ENCODE measurements at regions not wholly inside any gene's neighbourhood (a gene's known extent, or its start where the extent isn't known, plus 50 kb on each side); places are given as distances from the start of the nearest gene placed in this dataset.
"Not testable (repeated sequence)": the region's sequence is repeated elsewhere in the genome, so short reads cannot be mapped to it uniquely, and the experiment has no call there.

DNA sequence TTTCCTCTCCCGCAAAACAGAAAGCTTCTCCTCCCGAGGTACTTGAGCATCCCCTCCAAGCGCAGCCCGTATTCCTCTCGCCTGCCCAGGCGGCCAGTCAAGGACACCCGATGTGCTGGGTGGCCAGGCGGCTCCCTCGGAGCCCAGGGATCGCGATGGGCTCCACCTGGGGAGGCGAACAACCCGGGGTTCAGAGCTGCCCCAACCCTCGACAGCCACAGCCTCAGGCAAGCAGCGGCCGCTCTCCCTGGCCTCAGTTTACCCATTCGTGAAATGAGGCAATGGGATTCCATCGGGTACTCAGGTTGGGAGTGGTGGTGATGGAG, 147.4 kb downstream of the CYP26A1 start:
- DNase-seq (ENCODE audit: low spot score) = no peak

DNA sequence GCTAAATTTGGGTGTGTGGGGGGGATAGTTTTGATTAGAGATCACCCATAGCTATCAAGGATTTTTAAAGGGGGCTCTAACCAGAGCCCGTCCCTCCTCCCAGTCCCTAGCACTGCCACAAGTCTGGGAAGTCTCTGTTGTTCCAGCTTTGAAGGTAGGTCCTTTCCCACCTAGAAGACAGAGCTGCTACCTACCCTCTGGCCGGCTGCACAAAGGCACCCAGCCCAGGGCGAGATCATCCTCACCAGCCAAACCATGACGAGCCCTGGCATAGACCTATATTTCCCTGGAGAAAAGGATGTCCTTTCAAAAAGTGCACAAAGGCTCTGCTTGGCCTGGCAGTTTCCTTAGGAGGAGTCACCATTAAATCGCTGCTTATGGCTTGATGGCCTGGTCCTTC, 147.8 kb downstream of the CYP26A1 start:
- no peak for DNase-seq (ENCODE audit: low spot score)

GRCh38 chr10:93222211-93222754, 148.6 kb downstream of the CYP26A1 start:
- no peak for DNase-seq (ENCODE audit: low spot score)

DNA sequence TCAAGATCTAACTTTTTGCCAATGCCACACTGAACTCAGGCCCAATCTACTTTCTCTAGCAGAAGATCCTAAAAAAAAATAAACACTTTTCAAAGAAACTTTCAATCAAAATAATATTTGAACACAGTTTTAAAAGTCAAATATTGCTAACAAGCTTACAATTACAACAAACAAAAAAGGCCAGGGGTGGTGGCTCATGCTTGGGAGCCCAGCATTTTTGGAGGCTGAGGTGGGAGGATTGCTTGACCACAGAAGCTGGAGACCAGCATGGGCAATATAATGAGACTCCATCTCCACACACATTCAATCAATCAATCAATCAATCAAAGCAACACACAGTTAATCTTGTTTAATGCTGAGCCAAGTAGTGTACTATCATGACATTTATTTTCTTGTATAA, 149.2 kb downstream of the CYP26A1 start:
- no peak for DNase-seq (ENCODE audit: low spot score)

GRCh38 chr10:93223336-93223735, 149.6 kb downstream of the CYP26A1 start:
- no peak for DNase-seq (ENCODE audit: low spot score)

DNA sequence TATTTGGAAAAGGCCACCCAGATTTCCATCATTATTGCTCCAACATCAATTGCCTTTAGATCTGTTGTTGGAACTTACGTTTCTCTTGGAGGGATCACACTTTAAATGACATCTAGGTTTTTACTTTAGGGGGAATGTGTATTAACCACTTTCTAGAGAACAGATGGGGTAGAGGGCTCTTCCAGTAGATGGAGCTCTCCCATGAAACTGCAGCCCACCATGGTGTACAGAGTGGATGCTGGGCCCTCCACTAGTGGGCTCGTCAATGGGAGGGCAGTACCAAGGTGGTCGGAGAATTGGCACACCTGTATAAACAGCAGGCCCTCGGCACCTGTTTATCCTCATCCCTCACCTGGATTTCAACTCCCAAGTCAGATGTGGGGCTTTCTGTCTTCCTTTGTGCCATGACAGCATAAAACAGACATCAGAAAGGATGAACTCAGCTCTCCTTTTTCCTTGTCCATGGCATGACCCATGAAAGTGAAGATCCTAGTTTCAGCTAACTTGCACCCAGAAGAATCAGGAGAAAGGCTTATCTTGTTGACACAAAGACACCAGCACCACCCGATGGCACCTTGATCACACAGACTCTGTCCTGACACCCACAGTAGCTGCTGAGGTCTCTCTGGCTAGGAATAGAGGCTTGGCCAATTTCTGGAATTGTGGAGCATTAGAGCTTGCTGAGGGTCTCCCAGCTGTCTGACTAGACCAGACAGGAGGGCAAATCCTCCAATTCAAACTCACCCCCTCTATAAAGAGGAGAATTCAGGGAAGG, 150.5 kb downstream of the CYP26A1 start:
- no peak for DNase-seq (ENCODE audit: low spot score)

DNA sequence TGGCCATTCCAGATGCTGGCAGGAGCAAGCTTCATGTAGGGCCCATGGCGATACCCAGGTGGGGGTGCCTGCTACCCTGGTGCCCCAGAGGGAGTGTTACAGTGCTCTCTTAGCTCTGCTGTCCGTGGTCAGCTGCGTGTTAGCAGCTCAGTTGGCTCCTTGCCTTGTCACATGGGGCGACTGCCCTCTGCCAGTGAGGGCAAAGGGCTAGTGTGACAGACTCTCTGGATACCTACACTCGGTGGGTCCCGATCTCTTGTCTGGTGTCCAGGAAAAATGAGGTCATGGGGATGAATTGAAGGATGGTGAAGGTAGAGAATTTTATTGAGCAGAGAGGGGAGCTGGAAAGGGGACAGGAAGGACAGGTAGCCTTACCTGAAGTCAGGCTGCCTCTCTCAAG, 152.2 kb downstream of the CYP26A1 start:
- no peak for DNase-seq (ENCODE audit: low spot score)

- DNase-seq (ENCODE audit: low spot score) = no peak
These were observed 152.9 kb downstream of the CYP26A1 start for GRCh38 chr10:93226619-93227018.

DNA sequence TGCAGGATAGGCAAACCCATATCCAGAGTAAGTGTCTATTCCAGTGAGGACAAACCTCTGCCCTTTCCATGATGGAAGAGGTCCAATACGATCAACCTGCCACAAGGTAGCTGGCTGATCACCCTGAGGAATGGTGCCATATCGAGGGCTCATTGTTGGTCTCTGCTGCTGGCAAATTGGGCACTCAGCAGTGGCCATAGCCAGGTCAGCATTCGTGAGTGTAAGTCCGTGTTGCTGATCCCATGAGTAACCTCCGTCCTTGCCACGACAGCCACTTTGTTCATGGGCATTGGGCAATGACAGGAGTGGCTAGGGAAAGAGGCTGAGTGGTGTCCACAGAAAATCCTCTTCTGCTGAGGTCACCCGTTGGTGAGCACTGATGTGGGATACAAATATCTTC, 156.9 kb downstream of the CYP26A1 start:
- DNase-seq (ENCODE audit: low spot score) = not testable (repeated sequence)

- DNase-seq (ENCODE audit: low spot score) = not testable (repeated sequence)
These were observed 158.5 kb downstream of the CYP26A1 start for GRCh38 chr10:93232159-93232558.

- not testable (repeated sequence) for DNase-seq (ENCODE audit: low spot score)
These were observed 161.2 kb downstream of the CYP26A1 start for GRCh38 chr10:93234940-93235339.

DNA sequence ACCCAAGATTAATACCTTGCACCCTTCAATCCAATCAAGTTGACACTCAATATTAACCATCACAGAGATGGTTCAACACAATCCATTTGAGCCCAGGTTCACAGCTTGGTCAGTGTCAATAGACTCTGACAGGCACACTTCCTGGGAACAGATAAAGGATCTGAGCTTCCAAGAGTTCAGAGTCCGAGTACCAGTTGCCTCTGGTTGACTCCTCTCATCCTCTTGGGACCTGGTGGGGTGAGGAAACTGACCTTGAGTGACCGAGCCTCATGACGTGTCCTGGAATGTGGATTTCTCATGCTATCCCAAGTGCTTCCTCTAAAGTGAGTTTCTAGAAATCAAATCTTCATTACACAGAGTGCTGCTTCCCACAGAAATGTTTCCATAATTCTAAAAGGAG, 162.0 kb downstream of the CYP26A1 start:
- DNase-seq (ENCODE audit: low spot score) = no peak

DNA sequence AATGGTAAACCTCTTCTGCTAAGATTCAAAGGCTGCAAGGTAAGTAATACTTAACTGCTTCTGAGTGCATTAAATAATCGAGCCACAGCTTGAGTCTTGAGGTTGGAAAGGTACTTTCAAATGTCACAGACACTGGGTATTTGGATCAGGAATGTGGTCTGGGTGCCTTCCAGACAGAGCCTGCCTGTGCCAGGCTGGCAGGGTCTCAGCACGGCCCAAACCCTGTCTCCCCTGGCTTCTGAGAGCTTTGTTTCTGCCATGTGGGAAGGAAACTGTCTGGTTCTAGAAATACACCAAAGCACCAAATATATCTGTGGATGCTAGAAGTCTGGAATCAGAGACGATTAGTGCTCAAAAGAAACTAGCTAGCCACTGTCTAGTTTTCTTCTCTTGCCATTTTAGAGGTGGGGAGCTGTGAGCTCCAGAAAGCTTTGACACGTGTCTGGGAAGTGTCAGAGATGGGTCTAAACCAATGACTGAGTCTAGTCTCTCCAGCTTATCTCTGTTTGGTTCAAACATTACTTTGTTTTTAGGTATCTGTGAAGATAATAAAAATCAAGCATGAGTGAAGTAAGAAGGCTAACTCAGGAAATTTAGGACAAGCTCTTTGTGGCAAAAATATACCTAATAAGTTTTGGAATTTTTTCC, 162.8 kb downstream of the CYP26A1 start:
- DNase-seq (ENCODE audit: low spot score) = no peak

DNA sequence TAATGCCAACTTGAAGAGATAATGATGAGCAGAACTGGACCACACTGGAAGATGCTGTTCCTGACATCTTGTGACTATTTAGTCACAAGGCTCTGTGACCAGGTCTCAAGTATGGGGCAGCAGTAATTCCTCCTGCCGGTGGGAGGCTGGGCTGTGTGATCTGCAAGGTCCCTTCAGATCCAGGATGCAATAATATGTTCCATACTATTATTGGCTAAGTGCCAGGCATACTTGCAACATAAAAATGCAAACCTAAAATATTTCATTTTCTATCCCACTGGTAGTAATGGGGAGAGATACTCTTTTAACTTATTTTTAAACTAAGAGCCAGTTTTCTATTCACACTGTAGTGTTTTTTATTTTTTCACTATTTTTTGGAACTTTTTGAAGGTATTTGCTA, 171.5 kb downstream of the CYP26A1 start:
- DNase-seq (ENCODE audit: low spot score) = no peak

GRCh38 chr10:93245779-93246178, 172.1 kb downstream of the CYP26A1 start:
- no peak for DNase-seq (ENCODE audit: low spot score)

- no peak for DNase-seq (ENCODE audit: low spot score)
These were observed 175.0 kb downstream of the CYP26A1 start for GRCh38 chr10:93248583-93249227.

DNA sequence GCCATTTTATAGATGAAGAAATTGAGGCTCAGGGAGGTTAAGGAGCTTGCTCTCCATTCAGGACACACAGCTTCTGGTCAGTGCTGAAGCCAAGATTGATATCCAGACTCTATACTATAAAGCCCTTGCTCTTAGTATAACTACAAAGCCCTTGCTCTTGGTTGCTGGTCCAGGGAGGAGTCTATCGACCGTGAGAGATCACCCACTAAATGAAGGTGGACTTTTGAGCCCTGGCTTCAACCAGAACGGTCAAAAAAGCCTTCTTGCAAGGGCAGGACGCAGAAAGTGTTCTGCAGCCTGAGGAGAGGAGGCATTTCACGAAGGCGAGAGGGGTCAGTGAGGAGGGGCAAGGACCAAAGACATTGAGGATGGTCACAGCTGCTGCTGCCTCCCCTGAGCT, 176.3 kb downstream of the CYP26A1 start:
- no peak for DNase-seq (ENCODE audit: low spot score)

DNA sequence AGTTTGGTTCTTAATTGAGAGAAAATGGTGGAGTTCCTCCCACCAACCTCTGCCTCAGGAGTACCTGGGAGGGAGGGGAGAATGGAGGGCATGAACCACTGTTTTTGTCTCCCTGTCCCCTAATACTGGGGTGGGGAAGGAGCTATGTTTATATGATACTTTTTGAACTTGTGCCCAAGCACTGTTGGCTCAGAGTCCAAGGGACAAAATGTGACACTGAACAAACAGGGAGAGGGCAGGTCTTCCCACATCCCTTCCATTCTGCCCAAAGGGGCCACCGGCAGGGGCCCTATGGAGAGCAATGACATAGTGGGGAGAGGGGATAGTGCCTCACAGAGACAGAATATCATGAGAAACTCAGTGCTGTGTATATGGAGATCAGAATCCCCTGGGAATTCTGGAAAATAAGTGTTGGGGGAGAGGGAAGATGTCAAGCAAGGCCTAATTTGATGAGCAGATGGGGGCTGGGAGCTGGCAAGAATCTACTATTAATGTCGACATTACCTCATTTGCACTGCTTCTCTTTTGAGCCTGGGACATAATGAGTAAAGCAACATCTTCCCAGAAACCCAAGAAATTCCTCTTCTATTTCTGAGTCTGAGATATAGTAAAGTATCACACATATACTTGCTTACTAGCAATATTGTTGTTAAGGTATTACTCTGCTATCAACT, 180.6 kb downstream of the CYP26A1 start:
- no peak for DNase-seq (ENCODE audit: low spot score)

DNA sequence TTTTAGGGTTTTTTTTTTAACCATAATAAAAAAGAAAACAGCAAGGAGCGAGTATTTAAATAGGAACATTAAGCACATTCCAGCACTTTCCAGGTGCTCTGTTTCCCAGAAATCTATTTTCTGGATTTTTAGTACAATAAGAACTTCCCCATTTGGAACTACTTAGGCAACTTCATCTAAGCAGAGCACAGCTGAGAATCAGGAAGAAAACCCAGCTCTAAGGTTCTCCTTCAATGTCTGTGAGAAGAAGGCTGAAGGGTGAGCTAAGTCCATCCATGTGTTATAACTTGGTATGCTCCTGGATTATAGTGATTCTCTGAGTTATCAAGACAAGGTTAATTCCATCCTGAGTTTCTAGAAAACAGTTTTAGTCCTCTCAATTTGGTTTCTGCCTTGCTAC, 181.9 kb downstream of the CYP26A1 start:
- no peak for DNase-seq (ENCODE audit: low spot score)

Data from ureter (tissue), 1 donor.